DND-41 (cell line): ENCODE measurements at regions not wholly inside any gene's neighbourhood (a gene's known extent, or its start where the extent isn't known, plus 50 kb on each side); places are given as distances from the start of the nearest gene placed in this dataset.

Experiments
- CTCF ChIP-seq: IDR thresholded peaks from 2 replicates; pipeline ENCODE4 v1.5.1; 2012; ENCODE audit warnings: borderline replicate concordance, low read length, moderate library complexity, mild to moderate bottlenecking; ENCODE audit not compliant: poor library complexity, severe bottlenecking; ENCODE audit errors: extremely low read depth
- EZH2 ChIP-seq: IDR thresholded peaks from 3 replicates; pipeline ENCODE4 v1.6.1; 2012; ENCODE audit warnings: borderline replicate concordance, low read depth, mild to moderate bottlenecking, moderate library complexity, low read length, inconsistent platforms; ENCODE audit not compliant: severe bottlenecking

DNA sequence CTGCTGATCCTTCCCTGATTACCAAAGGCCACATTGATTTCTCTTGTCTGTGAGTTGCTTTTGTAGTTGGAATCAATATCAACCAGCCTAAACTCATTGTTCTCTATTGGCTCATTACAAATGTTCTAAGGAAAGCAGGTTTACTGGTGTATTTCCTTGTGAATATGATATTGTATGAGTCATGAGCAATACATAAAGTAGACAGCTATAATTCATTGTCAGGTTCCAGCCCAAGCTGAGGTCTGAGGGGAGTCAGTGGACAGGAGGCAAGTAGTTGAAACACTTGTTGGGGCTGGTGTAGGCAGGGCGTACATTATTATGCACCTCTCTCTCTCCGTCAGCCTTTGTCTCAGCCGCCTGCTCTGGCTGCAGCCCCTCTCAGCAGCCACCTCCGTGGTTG lies 451.7 kb downstream of the IPMK start:
- TF ChIP-seq CTCF (no peak), EZH2 (no peak)
